ENCODE measurements at regions not wholly inside any gene's neighbourhood (a gene's known extent, or its start where the extent isn't known, plus 50 kb on each side); places are given as distances from the start of the nearest gene placed in this dataset.
"Not testable (repeated sequence)": the region's sequence is repeated elsewhere in the genome, so short reads cannot be mapped to it uniquely, and the experiment has no call there.

DNA sequence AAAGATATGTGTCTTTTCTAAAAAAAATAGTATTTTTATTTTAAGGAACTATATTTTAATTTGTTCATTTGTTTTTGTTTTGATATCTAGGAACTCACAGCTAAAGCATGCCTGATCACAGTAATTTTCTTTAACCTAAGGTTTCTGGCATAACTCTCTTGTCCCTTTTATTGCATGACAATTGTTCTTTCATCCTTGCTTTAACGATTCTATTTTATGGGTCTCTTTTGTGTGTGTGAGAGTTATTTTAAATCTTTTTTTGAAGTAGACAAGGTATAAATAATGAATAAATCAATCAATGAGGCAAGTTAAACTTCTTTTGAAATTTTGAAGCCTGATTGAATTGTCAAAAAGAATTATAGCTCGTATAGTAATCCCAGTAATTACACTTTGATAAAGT lies 747.8 kb upstream of the GOLIM4 start:
- no peak for ATAC-seq

DNA sequence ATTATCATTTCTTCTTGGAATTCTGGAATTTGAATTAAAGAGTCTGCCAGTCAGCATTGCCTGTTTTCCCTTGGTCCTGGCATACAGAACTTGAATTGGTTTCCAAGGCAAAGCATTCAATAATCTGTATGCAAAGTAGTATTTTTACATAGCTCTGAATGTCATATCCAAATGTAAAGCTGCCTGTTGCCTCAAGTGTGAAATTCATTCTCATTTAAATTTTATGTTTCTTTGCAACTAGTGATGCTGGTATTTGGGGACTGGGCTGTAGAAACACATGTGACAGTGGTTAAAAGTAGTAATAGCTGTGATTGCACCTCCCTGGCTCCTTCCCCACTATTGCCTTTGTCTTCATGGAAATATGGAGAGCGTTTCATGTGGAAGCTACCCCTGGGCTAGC lies 743.9 kb upstream of the GOLIM4 start:
- ATAC-seq: no peak

DNA sequence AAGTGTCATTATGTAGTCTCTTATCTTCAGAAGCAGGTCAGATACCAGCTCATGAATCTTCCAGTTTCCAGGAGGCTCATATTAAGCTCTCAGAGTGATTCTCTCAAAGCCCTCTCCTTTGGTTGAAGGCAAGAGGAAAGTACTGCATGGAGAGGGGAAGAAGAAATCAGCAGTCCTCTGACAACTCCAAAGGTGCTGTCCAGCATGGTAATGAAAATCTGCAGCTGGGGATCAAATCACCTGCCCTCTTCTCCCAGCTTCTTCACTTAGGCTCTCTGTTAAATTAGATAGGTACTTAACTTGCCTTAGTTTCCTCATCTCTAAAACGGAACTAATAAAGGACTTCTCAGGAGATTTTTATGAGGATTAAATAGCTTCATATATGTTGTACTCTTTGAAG lies 738.8 kb upstream of the GOLIM4 start:
- ATAC-seq: no peak

DNA sequence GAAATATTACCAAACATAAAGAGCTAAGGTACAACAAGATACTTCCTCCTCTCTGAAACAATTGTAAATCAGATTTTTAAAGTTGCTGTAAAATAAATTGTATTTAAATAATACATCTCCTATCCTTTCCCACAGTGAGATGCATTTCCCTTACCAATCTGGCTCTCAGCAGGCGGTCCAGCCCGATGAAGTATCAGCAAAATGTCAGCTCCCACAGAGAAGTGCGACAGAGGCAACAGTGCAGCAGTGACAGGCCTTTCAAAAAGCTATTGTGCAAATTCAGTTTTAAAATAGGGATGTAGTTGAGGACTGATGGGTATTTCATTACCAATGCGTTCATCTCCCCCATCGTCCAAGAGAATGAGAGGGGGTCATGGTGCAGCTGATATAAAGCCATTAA lies 733.2 kb upstream of the GOLIM4 start:
- no peak for ATAC-seq

DNA sequence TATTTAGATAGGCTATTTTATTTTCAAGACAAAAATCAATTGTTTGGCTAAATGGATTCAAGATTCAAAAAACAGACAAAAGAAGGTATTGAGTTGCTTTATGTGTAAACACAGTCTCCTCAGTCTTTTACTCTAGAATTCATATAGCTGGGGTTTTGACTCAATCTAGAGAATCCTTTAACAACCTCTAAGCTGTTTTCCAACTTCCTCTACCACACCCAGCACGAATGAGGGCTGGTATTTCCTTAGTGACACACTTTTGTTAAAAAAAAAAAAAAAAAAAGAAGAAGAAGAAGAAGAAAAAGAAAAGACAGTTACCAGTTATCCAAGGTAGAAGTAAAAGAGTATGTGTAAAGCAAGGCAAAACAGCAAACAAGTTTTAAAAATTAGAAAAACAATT lies 732.8 kb upstream of the GOLIM4 start:
- no peak for ATAC-seq

DNA sequence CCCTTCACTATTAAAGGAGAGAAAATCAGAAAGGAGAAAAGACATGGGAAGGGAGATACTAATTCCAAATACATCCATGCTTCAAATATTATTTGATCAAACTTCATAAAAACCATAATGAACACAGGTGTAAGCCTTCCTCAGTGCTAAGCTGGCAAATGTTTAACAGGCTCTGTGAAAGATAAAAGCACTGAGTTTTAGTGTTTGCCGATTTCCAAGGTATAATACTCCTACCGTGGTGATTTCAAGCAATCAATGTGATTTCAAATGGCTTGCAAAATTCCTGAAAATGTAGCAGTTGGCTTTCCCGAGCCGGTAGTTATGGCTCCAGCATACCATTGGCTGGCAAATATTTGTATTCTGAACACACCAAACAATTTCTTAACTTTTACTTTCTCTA lies 732.3 kb upstream of the GOLIM4 start:
- ATAC-seq: no peak

DNA sequence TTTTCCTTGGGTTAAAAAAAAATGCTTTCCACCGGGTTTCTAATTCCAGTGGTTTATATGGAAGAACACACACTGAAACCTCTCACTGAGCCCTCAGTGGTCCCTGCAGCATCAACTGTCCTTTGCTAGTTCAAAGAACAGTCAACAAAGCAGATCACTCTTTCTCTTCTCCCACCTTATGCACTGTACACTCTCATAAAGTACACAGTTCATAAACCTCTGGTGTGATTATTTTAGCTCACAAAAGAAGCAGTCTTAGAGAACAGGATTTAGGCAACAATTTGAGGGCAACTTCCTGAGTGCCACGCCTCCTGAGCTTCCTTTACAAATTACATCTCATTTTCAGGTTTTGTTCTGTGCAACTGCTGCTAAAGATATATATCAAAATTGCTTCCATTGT lies 728.4 kb upstream of the GOLIM4 start:
- no peak for ATAC-seq

DNA sequence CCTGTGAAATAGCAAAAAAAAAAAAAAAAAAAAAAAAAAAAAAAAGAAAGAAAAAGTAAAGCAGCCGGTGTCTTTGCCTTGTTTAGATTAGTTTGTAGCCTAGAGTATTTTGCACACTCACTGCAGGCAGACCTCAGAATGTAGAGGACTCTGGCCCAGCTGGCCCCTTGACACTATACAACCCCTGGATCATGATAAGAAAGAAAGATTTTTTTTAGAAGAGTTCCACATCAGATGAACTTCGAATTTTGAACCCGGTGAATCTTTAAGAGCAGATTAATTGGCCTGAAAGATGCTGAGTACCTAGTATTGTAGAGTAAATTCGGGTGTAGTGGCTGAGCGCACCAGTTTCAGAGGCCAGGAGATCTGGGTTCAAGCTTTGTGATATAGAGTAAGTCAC lies 727.7 kb upstream of the GOLIM4 start:
- ATAC-seq: no peak

DNA sequence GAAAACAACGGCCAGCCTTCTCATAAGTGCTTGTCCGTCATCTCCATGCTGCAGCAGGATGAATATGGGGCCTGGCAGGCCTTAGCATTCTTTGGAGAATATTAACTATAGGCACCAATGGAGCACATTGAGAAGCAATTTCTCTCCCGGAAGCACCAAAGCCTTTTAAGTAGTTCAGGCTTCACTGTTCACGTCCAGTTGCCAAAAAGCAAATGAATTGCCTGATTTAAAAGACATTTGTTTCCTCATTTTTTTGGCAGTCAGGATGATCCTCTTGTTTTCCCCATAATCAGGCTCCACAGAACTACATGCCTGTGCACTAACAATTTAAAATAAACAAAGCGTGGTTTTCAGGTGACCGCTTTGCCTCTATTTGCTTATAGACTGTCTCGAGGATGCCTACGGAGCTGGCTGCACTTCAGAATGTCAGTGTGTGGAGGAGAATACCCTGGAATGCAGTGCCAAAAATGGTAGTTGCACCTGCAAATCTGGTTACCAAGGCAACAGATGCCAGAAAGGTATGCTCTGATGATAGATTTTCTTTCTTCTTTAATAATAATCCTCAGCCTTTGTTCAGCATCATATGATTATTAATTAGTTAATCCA lies 725.2 kb upstream of the GOLIM4 start:
- no peak for ATAC-seq

DNA sequence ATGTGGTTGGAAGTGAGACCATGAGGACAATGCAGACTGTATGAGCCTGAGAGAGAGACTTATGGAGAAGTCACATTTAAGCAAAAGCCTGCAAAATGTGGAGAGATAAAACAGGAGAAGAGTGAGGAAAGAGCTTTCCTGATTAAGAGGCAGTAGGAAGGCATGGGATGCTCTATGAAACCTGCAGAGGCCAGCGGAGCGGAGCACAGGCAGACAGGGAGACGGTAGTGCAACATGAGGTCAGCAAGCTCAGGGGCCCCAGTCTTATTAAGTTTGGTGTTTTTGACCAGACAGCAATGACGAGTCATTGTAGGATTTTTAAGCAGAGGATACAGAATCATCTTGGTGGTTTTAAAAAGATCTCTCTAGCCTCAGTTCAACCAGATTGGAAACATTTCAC lies 721.5 kb upstream of the GOLIM4 start:
- ATAC-seq: no peak

DNA sequence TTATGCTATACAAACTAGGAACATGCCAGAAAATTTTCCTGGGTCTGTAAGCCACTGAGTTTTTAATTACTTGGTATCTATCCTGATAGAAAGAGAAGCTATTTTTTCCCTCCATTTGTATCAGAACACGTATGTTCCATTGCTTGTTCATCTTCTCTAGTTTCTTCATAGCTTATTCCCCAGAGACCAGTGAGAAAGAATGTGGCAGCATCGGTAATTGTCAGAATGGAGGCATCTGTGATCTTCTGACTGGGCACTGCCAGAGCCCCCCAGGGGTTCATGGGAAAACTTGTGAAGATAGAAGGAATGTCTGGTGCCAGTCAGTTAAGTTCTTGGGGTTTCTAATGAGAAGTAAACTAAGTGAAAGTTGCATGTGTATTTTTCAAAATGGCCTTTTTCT lies 720.2 kb upstream of the GOLIM4 start:
- no peak for ATAC-seq

DNA sequence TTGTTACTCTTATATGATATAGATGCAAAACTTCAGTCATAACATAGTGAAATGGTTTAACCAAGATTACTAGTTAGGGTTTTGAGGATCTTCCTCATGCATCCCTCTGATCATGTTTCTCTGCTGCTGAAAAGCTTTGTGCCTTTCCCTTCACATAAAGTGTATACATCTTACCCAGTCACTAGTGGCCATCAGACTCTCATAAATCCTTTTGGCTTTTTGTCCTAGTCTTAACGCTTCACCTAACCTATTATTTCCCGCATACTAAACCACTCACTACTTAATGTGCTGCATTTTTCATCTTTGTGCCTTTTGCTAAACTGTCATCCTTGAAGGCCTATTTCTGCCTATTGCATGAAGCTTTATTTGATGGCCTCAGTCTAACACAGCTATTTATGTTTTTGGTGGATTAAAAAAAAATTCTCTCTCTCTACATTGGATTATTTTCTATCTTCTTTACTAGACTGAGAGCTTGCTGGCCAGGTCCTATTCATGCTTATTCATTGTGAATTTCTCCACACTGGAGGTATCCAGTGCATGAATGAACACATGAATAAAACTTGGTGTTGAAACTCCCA lies 717.6 kb upstream of the GOLIM4 start:
- no peak for ATAC-seq

DNA sequence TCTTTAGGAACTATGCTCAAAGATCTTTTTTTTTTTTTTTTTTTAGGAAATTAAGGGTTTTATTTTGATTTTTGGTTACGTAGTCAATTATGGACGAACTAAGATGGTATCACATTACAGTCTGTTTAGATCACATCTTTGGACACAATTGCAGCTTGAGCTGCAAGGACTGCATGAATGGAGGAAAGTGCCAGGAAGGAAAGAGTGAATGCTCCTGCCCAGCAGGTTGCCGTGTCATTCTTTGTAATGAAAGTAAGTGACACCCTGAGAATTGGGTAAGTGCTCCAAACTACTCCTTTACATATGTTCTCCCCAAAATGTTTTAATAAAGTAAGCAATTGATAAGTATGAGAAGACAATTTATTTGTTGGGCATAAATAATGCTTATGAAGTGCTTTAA lies 716.5 kb upstream of the GOLIM4 start:
- no peak for ATAC-seq

DNA sequence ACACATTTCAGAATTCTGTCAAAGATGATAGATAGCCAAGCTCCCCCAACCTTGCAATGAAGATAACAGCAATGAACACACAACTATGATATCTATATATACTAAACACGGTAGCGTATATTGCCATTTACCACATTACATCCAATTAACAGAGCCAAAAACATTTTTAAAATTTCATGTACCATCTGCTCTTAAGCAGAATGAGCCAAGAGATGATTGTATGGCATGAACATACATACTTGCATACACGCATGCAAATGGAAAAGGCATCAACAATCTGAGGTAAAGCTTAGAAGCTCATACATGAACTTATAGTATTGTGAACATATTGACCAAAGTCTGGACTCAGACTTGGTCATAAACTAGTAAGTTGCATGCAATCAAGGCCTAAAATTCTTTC lies 712.9 kb upstream of the GOLIM4 start:
- ATAC-seq: no peak

DNA sequence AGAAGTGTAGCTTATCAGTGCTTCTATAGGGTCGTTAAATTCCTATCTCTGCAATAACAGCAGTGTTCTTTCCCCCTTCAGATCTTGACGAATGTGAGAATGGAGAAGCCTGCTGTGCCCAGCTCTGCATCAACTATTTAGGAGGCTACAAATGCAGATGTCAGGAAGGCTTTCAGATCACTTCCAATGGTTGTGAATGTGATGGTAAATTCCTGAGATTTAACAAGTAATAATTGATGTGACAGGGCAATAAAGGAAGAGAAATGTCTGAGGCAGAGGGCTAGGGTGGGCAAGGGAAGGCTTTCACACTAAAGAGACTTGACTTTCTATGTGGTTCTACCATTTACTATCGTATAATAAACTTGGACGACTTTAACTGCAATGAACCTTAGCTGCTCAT lies 711.7 kb upstream of the GOLIM4 start:
- ATAC-seq: no peak

DNA sequence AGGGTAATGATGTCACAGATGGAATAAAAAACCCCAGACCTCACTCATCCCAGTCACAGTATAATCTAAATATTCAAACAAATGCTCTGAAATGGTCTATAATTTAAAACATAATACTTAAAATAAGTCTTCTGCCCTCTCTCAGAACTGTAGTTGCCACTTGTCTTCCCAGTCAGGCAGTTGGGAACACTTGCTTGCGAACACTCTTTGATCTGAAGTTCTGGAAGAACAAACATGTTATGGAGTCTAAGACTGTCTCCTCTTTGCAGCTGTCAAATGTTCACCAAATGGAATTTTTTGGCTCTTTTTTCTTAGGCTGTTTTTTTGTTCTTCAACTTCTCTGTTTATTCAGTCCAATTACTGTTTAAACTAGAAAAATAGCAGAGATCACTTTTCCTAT lies 711.1 kb upstream of the GOLIM4 start:
- ATAC-seq: no peak

DNA sequence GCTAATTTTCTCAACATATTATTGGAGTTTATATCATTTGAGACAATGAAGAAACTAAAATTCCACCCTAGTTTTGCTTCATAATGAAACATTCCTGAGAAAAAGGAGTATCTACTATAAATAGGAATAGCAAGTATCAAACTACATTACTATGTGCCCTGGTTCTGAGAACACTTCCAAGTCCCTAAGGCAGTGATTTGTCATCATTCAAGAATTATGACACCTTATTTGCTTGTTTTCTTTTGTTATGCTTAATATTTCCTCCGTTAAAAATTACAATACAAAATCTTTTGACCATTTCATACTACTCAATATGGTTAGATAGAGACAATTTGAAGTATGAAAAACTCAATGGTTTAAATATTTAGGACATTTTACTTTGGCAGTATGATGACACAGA lies 707.8 kb upstream of the GOLIM4 start:
- no peak for ATAC-seq

DNA sequence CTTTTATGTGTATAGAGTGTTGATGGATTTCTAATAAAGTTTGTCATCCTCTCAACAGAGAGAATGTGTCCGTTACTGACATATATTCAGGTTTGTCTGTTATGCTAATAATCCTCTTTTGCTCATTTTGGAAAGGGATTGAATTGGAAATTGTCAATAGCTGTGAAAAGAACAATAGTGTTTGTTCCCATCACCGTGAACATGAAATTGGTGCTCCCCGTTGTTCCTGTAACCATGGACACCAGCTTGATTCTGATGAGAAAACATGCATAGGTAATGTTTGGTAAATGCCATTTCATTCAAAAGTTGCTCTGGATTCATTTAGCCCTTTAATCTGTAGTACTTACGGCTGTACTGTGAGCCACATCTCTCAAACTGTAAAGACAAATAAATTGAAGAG lies 707.0 kb upstream of the GOLIM4 start:
- no peak for ATAC-seq

DNA sequence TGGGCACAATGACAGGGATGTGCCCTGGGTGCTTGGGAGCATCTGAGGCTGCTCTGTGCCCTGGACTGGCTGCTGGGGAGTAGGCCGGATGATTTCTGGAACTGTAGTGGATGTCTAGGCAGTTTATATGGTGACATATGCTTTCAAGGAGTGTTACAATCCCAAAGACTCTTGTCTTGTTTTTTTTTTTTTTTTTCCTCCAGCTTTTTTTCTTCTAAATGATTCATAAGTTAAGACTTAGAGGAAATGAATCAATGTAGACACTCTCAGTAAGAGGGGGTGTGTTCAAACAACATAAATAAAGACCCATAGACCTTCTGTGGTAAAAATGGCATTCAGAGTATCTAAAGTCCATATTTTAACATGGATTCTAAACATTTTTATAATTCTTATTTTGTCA lies 706.1 kb upstream of the GOLIM4 start:
- no peak for ATAC-seq

DNA sequence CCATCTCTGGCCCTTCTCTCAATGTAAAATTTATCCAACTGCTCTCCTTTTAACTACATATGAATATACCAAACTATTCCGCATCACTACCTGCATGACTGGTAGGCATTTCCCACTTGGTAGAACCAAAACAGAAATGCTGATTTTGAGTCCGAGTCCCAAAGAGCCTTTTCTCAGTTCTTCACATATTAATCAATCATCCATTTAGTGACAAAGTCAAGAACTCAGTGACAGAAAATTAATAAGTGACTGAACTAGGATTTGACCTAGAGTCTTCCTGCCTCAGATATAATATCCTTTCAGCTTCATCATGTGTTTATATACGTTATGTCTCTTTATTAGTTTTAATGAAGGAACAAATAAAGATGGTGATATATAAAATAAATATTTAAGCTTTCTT lies 700.6 kb upstream of the GOLIM4 start:
- ATAC-seq: no peak

DNA sequence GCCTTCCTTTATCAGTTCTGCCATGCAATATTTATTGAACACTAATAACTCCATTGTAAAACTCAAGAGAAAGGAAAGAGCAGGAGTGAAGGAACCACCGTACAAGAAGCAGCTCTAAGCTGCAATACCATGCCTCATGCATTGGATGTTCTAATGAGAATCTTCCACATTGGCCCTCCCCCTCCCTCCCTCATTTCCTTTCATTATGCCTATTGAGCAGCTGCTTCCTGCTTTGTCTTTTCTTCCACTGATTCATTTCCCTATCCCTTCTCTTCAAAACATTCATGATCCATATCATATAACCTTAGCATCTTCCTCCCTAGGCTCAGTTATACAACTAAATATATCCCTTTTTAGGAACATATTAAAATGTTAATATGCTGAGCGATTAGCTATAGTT lies 698.7 kb upstream of the GOLIM4 start:
- ATAC-seq: no peak

DNA sequence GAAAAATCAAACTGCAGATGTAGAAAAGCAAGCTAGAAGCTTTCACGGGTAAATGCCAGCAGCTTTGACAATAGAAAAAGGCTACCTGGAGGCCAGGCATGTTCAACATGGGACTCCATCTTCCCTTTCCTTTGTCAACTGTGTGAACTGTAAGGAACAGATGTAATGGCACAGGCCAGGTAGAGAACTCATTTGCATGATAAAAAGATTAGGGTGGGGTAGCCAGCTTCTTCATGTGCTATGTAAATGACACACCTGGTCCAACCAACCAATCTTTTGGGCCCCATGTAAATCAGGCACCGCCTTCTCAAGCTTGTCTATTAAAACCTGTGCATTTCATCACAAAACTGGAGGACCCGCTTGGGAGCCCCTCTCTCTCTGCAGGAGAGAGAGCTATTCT lies 686.5 kb upstream of the GOLIM4 start:
- no peak for ATAC-seq

DNA sequence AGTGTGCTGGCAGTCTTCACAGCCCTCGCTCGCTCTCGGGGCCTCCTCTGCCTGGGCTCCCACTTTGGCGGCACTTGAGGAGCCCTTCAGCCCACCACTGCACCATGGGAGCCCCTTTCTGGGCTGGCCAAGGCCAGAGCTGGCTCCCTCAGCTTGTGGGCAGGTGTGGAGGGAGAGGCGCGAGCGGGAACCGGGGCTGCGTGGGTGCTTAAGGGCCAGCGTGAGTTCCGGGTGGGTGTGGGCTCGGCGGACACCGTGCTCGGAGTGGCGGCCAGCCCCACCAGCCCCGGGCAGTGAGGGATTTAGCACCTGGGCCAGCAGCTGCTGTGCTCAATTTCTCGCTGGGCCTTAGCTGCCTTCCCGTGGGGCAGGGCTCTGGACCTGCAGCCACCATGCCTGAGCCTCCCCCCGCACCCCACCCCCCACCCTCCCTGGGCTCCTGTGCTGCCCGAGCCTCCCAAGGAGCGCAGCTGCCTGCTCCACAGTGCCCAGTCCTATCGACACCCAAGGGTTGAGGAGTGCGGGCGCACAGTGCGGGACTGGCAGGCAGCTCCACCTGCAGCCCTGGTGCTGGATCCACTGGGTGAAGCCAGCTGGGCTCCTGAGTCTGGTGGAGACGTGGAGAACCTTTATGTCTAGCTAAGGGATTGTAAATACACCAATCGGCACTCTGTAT lies 684.4 kb upstream of the GOLIM4 start:
- ATAC-seq: not testable (repeated sequence)

DNA sequence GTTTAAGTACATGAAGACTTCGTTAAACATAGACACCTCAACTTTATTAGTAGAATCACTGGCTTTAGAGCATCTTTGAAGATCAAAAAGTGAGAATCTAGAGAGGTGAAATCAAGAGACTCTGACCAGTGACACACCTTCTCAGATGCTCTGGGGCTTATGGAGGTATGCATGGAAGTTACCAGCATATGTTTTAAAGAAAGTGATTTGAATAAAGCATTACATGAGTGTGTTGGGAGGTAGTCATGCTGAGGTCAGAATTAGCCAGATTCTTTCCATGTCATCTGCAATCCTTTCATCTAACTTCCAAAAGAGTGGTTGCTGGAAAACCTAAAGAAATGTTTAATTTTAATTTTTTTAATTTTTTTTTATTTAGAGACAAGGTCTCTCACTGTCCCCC lies 658.0 kb upstream of the GOLIM4 start:
- no peak for ATAC-seq

DNA sequence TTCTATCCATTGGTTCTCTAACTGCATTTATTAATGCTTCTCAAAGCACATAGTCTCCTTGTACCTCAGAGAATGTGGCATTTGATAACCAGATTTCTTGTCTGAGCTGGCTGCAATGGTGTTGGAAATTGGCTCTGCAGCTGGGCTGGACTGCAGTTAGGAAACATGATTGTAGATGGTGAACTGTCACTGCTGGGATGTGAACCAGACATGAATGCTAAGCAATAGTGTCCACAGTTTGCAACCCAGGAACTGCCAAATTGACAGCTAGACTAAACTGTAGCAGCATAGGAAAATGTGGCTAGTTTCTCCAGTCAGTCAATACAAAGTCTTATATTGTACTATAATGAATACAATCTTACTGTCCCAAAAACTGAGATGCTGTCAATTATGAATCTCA lies 656.6 kb upstream of the GOLIM4 start:
- ATAC-seq: no peak

Data from esophagus mucosa (tissue), 1 donor.